G401.6 (cell line): ENCODE measurements at regions not wholly inside any gene's neighbourhood (a gene's known extent, or its start where the extent isn't known, plus 50 kb on each side); places are given as distances from the start of the nearest gene placed in this dataset.

ENCODE experiments used
- FAIRE-seq: peaks from 2 replicates; lab custom pipeline; 2012; peaks lifted over from hg19 to GRCh38; lab: Jason Lieb, UNC

DNA sequence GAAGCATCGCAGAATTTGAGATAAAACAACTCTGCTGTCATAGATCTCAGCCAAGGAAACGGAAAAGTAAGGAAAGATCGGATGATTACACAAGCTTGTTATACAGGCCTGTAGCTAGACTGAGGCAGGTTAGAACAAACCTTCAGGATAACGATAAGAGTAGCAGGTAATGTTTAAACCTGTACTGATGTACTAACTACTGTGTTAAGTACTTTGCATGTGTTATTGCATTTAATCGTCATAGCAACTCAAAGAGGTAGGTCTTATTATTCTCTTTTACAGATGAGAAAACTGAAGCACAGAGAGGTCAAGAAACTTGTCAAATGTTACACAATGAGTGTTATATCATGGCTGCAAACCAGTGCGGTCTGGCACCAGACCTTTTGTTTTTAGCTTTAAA is 352.5 kb downstream of the GPAM start:
- no peak for FAIRE-seq

- no peak for FAIRE-seq
These were observed 350.3 kb downstream of the GPAM start for GRCh38 chr10:111833251-111833650.

GRCh38 chr10:111835574-111835973 is 348.0 kb downstream of the GPAM start:
- FAIRE-seq = no peak

DNA sequence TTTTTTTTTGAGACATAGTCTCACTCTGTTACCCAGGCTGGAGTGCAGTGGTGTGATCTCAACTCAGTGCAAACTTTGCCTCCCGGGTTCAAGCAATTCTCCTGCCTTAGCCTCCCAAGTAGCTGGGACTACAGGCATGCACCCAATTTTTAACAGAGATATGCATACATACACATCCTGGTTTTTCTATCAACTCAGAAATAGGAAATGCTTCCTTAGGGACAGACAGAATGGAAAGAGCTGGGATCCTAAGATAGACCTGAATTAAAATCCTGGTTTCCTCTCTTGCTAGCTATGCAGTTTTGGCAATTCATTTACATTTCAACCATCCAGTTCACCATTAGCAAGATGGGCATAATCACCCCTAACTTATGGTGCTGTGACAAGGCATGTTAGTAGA is 347.5 kb downstream of the GPAM start:
- no peak for FAIRE-seq

- FAIRE-seq = no peak
These were observed 347.0 kb downstream of the GPAM start for GRCh38 chr10:111836571-111836970.

DNA sequence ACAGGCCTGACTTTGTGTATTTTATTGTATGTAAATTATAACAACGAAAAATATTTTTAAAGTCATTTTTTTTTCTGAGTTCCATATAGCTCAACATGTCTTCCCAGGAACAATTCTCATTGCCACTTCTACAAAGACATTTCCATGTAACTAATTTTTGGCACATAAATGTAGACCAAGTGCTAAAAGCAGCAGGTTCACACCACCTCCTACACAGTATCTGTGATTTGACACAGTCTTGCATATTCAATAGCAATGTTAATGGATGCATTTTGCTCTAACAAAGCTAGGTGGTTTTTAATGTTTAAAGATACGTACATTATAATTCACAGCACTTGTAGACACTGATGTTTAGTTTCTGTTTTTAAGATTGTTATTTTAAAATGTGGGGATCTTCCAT is 346.5 kb downstream of the GPAM start:
- FAIRE-seq = no peak

- no peak for FAIRE-seq
These were observed 345.6 kb downstream of the GPAM start for GRCh38 chr10:111837985-111838384.

- no peak for FAIRE-seq
These were observed 343.0 kb downstream of the GPAM start for GRCh38 chr10:111840546-111840945.

DNA sequence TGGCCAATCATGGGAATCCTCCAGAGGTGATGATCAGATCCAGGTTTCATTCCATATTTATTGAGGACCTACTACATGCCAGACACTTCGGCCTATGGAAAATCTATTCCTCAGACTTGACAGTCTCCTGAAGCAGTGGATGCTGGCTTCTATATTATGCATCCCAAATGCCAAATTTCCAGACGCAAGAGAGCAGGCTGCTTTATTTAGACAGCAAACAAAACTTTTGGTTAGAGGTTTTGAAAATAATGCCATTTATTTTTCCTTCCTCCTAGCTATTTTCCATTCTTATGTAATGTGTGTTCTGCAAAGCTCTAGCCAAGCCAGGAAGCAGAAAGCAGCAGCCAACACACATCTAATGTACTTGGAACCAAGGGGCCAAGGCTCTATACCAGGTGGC is 330.8 kb downstream of the GPAM start:
- FAIRE-seq = no peak

DNA sequence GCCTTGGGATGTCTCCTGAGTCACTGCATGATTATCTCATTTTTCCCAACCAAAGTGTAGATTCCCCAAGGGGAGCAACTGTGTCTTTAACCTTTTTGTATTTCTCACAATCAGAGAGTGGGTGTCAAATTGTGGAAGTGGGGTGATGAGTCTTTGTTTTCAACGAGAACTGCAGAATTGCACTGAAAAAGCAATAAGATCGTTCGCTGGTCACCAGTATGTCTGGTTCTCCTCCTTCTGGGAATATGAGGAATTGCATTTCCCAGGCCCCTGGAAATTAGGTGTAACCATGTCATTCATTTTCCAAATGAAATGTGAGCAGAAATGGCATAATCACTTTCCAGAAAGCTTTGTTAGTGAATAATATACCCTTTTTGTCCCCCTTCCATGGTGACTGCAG is 326.9 kb downstream of the GPAM start:
- FAIRE-seq = no peak

- FAIRE-seq = no peak
These were observed 318.0 kb downstream of the GPAM start for GRCh38 chr10:111865550-111865949.

GRCh38 chr10:111871458-111871857 is 312.1 kb downstream of the GPAM start:
- no peak for FAIRE-seq

- no peak for FAIRE-seq
These were observed 311.0 kb downstream of the GPAM start for GRCh38 chr10:111872591-111872990.

DNA sequence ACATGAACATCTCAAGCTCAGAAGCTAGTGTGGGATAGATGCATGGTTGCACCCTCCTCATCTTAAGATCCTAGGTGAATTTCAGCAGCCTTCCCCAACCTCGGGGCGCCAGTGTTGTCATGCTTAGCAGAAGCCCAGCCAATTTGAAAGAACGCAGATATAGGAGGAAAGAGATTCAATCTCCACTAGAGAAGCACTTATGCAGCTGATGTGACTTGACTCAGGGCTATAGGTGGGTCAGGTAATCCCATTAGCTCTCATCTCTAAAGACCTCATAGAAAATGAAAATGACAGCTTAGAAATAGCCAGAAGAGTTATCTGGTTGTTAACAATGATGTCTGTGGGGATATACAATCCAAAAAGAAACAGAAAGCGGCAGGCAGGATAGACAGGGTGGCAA is 310.5 kb downstream of the GPAM start:
- FAIRE-seq = no peak

DNA sequence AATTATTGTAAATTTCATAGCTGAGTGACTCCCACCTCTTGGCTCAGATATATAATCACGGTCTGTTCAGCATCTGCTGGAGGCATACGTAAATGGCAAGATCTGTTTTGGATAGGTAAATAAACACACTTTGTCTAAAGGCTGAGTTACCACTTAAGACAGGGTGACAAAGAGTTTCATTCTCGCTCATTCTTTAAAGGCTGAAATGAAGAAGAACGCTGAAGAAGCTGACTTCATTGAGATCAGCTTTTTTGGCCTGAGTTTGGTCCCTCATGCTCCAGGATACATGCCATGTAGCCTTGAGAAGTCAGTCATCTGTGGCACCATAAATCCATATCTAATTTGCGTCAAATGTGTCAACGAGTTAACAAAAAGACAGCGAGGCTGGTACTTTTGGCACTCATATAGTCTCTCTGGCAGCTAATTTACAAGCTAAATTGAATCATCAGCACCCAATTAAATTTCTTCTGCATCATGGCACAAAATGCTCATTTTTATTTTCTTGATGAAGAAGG is 309.9 kb downstream of the GPAM start:
- FAIRE-seq = no peak

DNA sequence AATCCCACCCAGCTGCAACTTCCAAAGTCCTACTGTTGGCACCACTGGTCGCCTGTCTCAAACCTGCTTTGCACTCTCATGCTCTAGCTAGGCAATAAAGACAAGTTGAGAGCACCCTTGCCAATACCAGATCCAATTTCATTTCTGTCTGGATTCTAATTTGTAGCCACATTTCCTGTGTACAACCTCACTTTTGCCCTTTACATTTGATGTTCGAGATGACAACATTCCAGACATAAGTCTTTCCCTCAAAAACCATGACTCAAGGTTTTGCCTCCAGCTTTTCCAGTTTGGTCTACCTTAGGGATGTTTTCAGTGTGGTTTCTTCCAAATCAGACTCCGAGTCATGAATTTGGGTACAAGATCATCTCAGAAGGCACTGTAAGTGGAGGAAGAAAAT is 309.0 kb downstream of the GPAM start:
- no peak for FAIRE-seq

GRCh38 chr10:111875725-111876124 is 307.8 kb downstream of the GPAM start:
- no peak for FAIRE-seq

GRCh38 chr10:111877258-111877657 is 306.3 kb downstream of the GPAM start:
- no peak for FAIRE-seq

GRCh38 chr10:111879969-111880368 is 303.6 kb downstream of the GPAM start:
- FAIRE-seq = no peak

DNA sequence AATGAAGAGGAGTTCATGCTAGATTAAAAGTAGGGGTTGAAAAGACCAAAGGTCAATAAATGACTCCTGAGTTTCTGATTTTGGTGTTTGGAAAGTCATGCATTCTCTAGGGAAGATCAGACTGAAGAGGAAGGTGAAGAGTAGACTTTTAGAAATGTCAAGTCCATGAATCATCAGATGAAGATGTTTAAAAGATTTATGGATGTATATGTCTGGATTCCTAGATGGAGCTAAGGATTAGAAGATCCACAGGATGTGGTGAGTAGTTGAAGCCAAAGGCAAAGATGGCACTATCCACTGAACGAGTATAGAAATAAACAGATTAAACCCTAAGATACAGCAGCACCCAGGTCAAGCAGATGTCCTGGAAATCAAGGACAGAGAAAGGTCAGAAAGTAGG is 298.5 kb downstream of the GPAM start:
- no peak for FAIRE-seq

GRCh38 chr10:111885919-111886318 is 297.6 kb downstream of the GPAM start:
- FAIRE-seq = no peak

DNA sequence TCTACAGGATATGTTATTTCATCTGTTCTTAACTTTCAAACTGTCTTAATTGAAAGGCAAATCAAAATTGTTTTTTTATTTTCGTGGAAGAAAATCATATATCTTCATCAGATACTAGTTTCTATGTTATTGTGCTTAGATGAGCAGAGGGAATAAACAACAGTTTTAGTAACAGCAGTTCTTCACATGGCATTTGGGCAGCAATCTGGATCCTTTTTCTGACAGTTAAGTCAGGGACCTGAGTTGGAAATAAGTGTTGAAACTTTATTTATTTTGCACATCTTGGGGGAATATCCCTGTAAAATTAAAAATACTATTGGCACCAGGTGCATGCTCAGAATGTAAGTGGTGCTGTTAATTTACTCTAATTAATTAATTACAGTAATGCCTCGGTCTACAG is 296.3 kb downstream of the GPAM start:
- FAIRE-seq = no peak

- FAIRE-seq = no peak
These were observed 293.5 kb downstream of the GPAM start for GRCh38 chr10:111890046-111890445.

DNA sequence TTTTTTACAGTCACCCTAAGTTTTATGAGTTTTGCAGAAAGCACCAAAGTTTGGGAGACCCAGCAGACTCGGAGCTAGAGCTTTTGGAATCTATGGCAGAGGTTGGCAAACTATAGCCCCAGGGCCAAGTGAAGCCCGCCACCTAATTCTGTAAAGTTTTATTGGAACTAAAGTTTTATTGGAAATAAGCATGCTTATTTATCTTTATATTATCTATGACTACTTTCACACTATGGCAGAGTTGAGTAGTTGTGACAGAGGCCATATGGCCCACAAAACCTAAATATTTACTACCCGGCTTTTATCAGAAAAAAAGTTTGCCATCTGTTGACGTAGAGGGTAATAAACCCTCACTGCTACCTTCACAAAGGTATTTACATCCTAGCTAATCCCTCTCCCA is 267.6 kb downstream of the GPAM start:
- no peak for FAIRE-seq

DNA sequence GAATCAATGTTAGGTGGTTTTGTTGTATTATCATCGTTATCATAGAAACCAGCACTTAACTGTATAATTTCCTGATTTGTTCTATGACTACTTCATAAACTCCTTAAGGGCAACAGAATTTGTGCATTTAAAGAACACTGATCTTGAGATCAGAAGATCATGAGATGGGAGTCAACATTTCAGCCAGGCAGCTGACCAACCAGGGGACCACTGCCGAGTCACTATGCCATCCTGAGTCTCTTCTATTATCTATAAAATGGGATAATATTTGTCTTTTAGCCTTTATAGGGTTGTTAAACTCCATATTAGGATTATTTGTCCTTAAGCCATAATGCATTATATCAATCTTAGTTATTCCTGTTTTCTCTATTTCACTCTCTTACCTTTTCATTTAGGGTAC is 261.7 kb downstream of the GPAM start:
- FAIRE-seq = no peak
